Gastroesophageal sphincter (tissue), 3 donors: ENCODE measurements at regions not wholly inside any gene's neighbourhood (a gene's known extent, or its start where the extent isn't known, plus 50 kb on each side); places are given as distances from the start of the nearest gene placed in this dataset.

Source experiments
- CTCF ChIP-seq, 4 experiments: fragments of 200-600 bp in 2 of 4; fragments of 450-650 bp in 2 of 4; sonication (generic) in 1 of 4; IDR thresholded peaks; one replicate each; pipeline ENCODE4 v1.5.1; 2017 to 2019; ENCODE audit warnings: antibody characterized with exemption in 4 of 4, mild to moderate bottlenecking in 2 of 4, moderate library complexity in 2 of 4
- EP300 ChIP-seq: sonication (generic); formaldehyde crosslinking; IDR thresholded peaks from one replicate; pipeline ENCODE4 v1.6.1; 2017; ENCODE audit warnings: antibody characterized with exemption, mild to moderate bottlenecking
- POLR2AphosphoS5 ChIP-seq: sonication (generic); formaldehyde crosslinking; IDR thresholded peaks from one replicate; pipeline ENCODE4 v1.6.1; 2017; ENCODE audit warnings: antibody characterized with exemption

- no peak for TF ChIP-seq CTCF (IDR thresholded peaks at IDR 0.05)
- TF ChIP-seq POLR2AphosphoS5, result no peak
- TF ChIP-seq EP300, result no peak
These were observed 75.7 kb upstream of the FXR1 start for GRCh38 chr3:180836766-180837165.
